HL-60/S4 treated with retinoic acid at 250 ng/mL for 4 days and 3 days (cell line): ENCODE measurements at regions not wholly inside any gene's neighbourhood (a gene's known extent, or its start where the extent isn't known, plus 50 kb on each side); places are given as distances from the start of the nearest gene placed in this dataset.
"Not testable (repeated sequence)": the region's sequence is repeated elsewhere in the genome, so short reads cannot be mapped to it uniquely, and the experiment has no call there.

Experiments
- in situ Hi-C: fragments of 300-500 bp; cut with MboI; formaldehyde crosslinking; loops from 2 replicates; pipeline ENCODE4 v1.7.0; 2022; ENCODE audit warnings: low sequenced_read_pairs

GRCh38 chr20:4322499-4322898 lies 73.4 kb upstream of the ADRA1D start:
- in situ Hi-C loops = no loop called here

GRCh38 chr20:4320291-4320690 lies 71.2 kb upstream of the ADRA1D start:
- in situ Hi-C loops = no loop called here

- in situ Hi-C loops = no loop called here
Measured at GRCh38 chr20:4318891-4319290, 69.8 kb upstream of the ADRA1D start.

- in situ Hi-C loops = not testable (repeated sequence)
Measured at GRCh38 chr20:4310616-4311015, 61.5 kb upstream of the ADRA1D start.

GRCh38 chr20:4306206-4306605 lies 57.1 kb upstream of the ADRA1D start:
- in situ Hi-C loops = no loop called here

- in situ Hi-C loops = no loop called here
Measured at GRCh38 chr20:4305091-4305490, 56.0 kb upstream of the ADRA1D start.

GRCh38 chr20:4304601-4305000 lies 55.5 kb upstream of the ADRA1D start:
- in situ Hi-C loops = no loop called here

GRCh38 chr20:4303136-4303535 lies 54.0 kb upstream of the ADRA1D start:
- in situ Hi-C loops = no loop called here

GRCh38 chr20:4300921-4301320 lies 51.8 kb upstream of the ADRA1D start:
- in situ Hi-C loops = no loop called here

GRCh38 chr20:4300401-4300800 lies 51.3 kb upstream of the ADRA1D start:
- in situ Hi-C loops = no loop called here

GRCh38 chr20:4299773-4300172 lies 50.7 kb upstream of the ADRA1D start:
- in situ Hi-C loops = no loop called here

- in situ Hi-C loops = no loop called here
Measured at GRCh38 chr20:4299216-4299615, 50.1 kb upstream of the ADRA1D start.
